ENCODE measurements at regions not wholly inside any gene's neighbourhood (a gene's known extent, or its start where the extent isn't known, plus 50 kb on each side); places are given as distances from the start of the nearest gene placed in this dataset.

- TF ChIP-seq CTCF (conservative IDR thresholded peaks at IDR 0.05) (no peak), EZH2 (IDR thresholded peaks at IDR 0.05; ENCODE audit: low read depth) (no peak)
Observed at GRCh38 chr19:27719034-27719433, 1493.9 kb downstream of the UQCRFS1 start.

Data from PC-9 (cell line).